Neural progenitor cell (in vitro differentiated cells): ENCODE measurements at regions not wholly inside any gene's neighbourhood (a gene's known extent, or its start where the extent isn't known, plus 50 kb on each side); places are given as distances from the start of the nearest gene placed in this dataset.

Source experiments
- EZH2 ChIP-seq: fragments of 200-600 bp; sonication (generic); IDR thresholded peaks from 2 replicates; pipeline ENCODE4 v1.6.1; 2017; ENCODE audit warnings: antibody characterized with exemption, mild to moderate bottlenecking, moderate library complexity
- EZH2phosphoT487 ChIP-seq: fragments of 200-600 bp; sonication (generic); IDR thresholded peaks from 2 replicates; pipeline ENCODE4 v1.6.1; 2017; ENCODE audit warnings: antibody characterized with exemption
- TF ChIP-seq, protein P1 (sequence below): fragments of 200-600 bp; sonication (generic); IDR thresholded peaks from 2 replicates; pipeline ENCODE4 v1.5.1; 2017; ENCODE audit warnings: antibody characterized with exemption, mild to moderate bottlenecking

DNA sequence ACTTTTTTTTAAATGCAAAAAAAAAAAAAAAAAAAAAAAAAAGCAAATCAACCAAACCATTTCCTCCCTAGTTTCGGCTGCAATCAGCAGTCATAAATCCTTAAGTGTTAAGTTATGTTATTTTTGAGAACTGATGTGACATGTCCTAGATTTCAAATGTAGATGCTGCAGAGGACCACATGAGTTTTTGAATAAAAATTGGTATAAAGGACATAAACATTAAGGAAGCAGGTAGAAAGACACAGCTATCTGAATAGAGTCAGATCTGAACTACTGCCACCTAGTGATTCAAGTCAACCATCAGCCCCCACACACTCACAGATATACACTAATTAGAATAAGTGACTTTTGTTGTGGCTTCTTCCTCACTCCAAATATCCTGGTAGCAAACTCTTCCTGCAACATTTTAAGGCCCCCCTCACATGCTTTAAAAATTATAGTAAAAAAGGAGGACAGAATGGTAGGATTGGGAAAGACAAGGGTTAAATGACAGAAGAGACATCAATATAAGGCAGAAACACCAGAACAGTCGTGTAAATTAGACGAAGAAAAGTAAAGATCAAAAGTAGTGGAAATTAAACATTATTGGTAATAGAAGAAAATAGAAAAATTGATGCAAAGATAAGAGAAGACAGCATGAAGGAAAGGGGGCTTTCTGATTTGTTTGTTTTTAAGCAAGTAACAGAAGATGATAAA, 394.5 kb upstream of the ATP2B1 start:
- TF ChIP-seq, protein P1, sequence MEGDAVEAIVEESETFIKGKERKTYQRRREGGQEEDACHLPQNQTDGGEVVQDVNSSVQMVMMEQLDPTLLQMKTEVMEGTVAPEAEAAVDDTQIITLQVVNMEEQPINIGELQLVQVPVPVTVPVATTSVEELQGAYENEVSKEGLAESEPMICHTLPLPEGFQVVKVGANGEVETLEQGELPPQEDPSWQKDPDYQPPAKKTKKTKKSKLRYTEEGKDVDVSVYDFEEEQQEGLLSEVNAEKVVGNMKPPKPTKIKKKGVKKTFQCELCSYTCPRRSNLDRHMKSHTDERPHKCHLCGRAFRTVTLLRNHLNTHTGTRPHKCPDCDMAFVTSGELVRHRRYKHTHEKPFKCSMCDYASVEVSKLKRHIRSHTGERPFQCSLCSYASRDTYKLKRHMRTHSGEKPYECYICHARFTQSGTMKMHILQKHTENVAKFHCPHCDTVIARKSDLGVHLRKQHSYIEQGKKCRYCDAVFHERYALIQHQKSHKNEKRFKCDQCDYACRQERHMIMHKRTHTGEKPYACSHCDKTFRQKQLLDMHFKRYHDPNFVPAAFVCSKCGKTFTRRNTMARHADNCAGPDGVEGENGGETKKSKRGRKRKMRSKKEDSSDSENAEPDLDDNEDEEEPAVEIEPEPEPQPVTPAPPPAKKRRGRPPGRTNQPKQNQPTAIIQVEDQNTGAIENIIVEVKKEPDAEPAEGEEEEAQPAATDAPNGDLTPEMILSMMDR = peak; percentile 74
- TF ChIP-seq EZH2 = no peak
- no peak for TF ChIP-seq EZH2phosphoT487
